ENCODE measurements at regions not wholly inside any gene's neighbourhood (a gene's known extent, or its start where the extent isn't known, plus 50 kb on each side); places are given as distances from the start of the nearest gene placed in this dataset.
A peak's percentile ranks its signal among the peaks of the same experiment; 100 is the strongest.

GRCh38 chr2:151040039-151040438 lies 221.6 kb downstream of the RBM43 start:
- no peaks in the 10 kb centered on the region; a peak in 1 of 7 replicates for H3K36me3 Mint-ChIP-seq (ENCODE audit: insufficient read depth in 1 of 3, low read depth in 3 of 3)
- no peak overlapping the region for H2BK120ac ChIP-seq (ENCODE audit: low read depth, low read length, poor library complexity, severe bottlenecking)

More at GRCh38 chr2:151040039-151040438, 221.6 kb downstream of the RBM43 start:
- H2AK5ac ChIP-seq (ENCODE audit: insufficient read length, low read length), result no peak overlapping the region
- H3K23ac ChIP-seq (ENCODE audit: insufficient read length, low read depth, low read length), result no peak overlapping the region
- H3K9me3 ChIP-seq (ENCODE audit: control insufficient read depth, low read depth, low read length), result no peaks in the 10 kb centered on the region
- H3K4me1 Mint-ChIP-seq, result peaks cover 0 to 15% of the 10 kb centered on the region in 2 experiments; a peak in 2 of 4 replicates
- H3K14ac ChIP-seq (ENCODE audit: insufficient read depth, low read length), result no peak overlapping the region
- H3K4me1 ChIP-seq (ENCODE audit: insufficient read depth, low read length), result no peaks in the 10 kb centered on the region; the same call in 1 of the 2 replicates
- TF ChIP-seq, protein P1, sequence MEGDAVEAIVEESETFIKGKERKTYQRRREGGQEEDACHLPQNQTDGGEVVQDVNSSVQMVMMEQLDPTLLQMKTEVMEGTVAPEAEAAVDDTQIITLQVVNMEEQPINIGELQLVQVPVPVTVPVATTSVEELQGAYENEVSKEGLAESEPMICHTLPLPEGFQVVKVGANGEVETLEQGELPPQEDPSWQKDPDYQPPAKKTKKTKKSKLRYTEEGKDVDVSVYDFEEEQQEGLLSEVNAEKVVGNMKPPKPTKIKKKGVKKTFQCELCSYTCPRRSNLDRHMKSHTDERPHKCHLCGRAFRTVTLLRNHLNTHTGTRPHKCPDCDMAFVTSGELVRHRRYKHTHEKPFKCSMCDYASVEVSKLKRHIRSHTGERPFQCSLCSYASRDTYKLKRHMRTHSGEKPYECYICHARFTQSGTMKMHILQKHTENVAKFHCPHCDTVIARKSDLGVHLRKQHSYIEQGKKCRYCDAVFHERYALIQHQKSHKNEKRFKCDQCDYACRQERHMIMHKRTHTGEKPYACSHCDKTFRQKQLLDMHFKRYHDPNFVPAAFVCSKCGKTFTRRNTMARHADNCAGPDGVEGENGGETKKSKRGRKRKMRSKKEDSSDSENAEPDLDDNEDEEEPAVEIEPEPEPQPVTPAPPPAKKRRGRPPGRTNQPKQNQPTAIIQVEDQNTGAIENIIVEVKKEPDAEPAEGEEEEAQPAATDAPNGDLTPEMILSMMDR (conservative IDR thresholded peaks at IDR 0.05), result no peak
- H3K79me2 ChIP-seq (ENCODE audit: insufficient read depth, low read length), result no peaks in the 10 kb centered on the region
- no peak overlapping the region for H2BK20ac ChIP-seq (ENCODE audit: low read depth, low read length, poor library complexity, severe bottlenecking)
- no peak overlapping the region for H3K4me2 ChIP-seq (ENCODE audit: insufficient read depth, insufficient read length, low read length)
- H3K27me3 Mint-ChIP-seq (ENCODE audit: low read depth), result no peaks in the 10 kb centered on the region
- no peak overlapping the region for H3K4me3 Mint-ChIP-seq
- H3K9me3 Mint-ChIP-seq, result peaks cover 0 to 2% of the 10 kb centered on the region in 2 experiments; a peak in 2 of 5 replicates
- H2AFZ ChIP-seq (ENCODE audit: low read length), result no peak overlapping the region
- H4K20me1 ChIP-seq (ENCODE audit: control insufficient read depth, insufficient read depth, insufficient read length), result no peaks in the 10 kb centered on the region
- H4K91ac ChIP-seq (ENCODE audit: insufficient read length, low read depth, low read length), result no peak overlapping the region
- DNase-seq, result no peak
- no peak overlapping the region for H3K56ac ChIP-seq (ENCODE audit: insufficient read length, low read depth, low read length)
- no CpG with 5 or more reads among the region's 3 CpGs for WGBS (ENCODE audit: extremely low coverage, insufficient read length, low lambda C conversion rate)
- no peak overlapping the region for H3K27ac ChIP-seq (ENCODE audit: insufficient read length, low read depth, low read length)
- no peak overlapping the region for H2BK15ac ChIP-seq (ENCODE audit: low read depth, low read length)
- no peak overlapping the region for H3K4ac ChIP-seq (ENCODE audit: low read depth, low read length)
- H3K18ac ChIP-seq (ENCODE audit: insufficient read length, low read depth, low read length), result no peak overlapping the region
- H4K5ac ChIP-seq (ENCODE audit: insufficient read length, low read depth, low read length), result no peak overlapping the region
- peak overlapping the region in 1 of 3 experiments; percentile 45; a peak in 1 of 7 replicates for H3K27ac Mint-ChIP-seq
- no peak overlapping the region for H2BK12ac ChIP-seq (ENCODE audit: insufficient read length, low read depth, low read length)
- no peaks in the 10 kb centered on the region for H3K79me1 ChIP-seq (ENCODE audit: insufficient read depth, low read depth, low read length, poor library complexity, severe bottlenecking)
- H3K23me2 ChIP-seq (ENCODE audit: insufficient read length, low read depth, low read length, poor library complexity, severe bottlenecking), result no peaks in the 10 kb centered on the region
- H3K27me3 ChIP-seq (ENCODE audit: insufficient read depth, low read length), result no peaks in the 10 kb centered on the region
- H3T11ph ChIP-seq (ENCODE audit: low read length), result no peak overlapping the region
- H2BK5ac ChIP-seq (ENCODE audit: insufficient read length, low read length), result no peak overlapping the region
- H4K8ac ChIP-seq (replicated peaks; ENCODE audit: insufficient read length, low read depth, low read length), result no peak overlapping the region
- no peak overlapping the region for H3K9ac ChIP-seq (ENCODE audit: extremely low read depth, insufficient read length, low read length)

All from H9 (cell line).